DND-41 (cell line): ENCODE measurements at regions not wholly inside any gene's neighbourhood (a gene's known extent, or its start where the extent isn't known, plus 50 kb on each side); places are given as distances from the start of the nearest gene placed in this dataset.
A peak's percentile ranks its signal among the peaks of the same experiment; 100 is the strongest.
"Not testable (repeated sequence)": the region's sequence is repeated elsewhere in the genome, so short reads cannot be mapped to it uniquely, and the experiment has no call there.

Experiments
- ATAC-seq: fragments of 200-7000 bp; cut with Tn5 transposase; 3 replicates; pipeline ENCODE4 v1.9.1; 2021; ENCODE audit warnings: low read depth; ENCODE audit not compliant: insufficient read depth
- DNase-seq: peaks from one replicate; pipeline ENCODE4 v3.0.0-alpha.2; 2020
- H2AFZ ChIP-seq: 2 replicates; pipeline ENCODE4 v1.6.0; 2012; ENCODE audit warnings: low read depth, low read length
- H3K27ac ChIP-seq: 2 replicates; pipeline ENCODE4 v1.5.1; 2012; ENCODE audit warnings: low read length, inconsistent platforms
- H3K27me3 ChIP-seq: fragments of 200-600 bp; sonication (generic); 2 replicates; pipeline ENCODE4 v1.6.0; 2012; ENCODE audit warnings: low read length, mild to moderate bottlenecking, inconsistent platforms; ENCODE audit not compliant: insufficient read depth, poor library complexity
- H3K36me3 ChIP-seq: 2 replicates; pipeline ENCODE4 v1.5.1; 2012; ENCODE audit warnings: low read length, inconsistent platforms; ENCODE audit not compliant: insufficient read depth
- H3K4me1 ChIP-seq: 2 replicates; pipeline ENCODE4 v1.5.1; 2012; ENCODE audit warnings: mild to moderate bottlenecking, low read length; ENCODE audit not compliant: insufficient read depth
- H3K4me2 ChIP-seq: 2 replicates; pipeline ENCODE4 v1.6.0; 2012; ENCODE audit warnings: mild to moderate bottlenecking, moderate library complexity, low read length, inconsistent platforms; ENCODE audit not compliant: insufficient read depth
- H3K4me3 ChIP-seq, 2 experiments: fragments of 200-600 bp in 1 of 2; shearing (Covaris generic) in 1 of 2; 2 replicates each; pipeline ENCODE4 v1.5.1; 2012 to 2016; ENCODE audit warnings: inconsistent platforms in 2 of 2, low read length in 2 of 2, mild to moderate bottlenecking in 2 of 2, low read depth in 1 of 2, moderate library complexity in 1 of 2
- H3K79me2 ChIP-seq: 2 replicates; pipeline ENCODE4 v1.6.0; 2012; ENCODE audit warnings: low read length, inconsistent platforms; ENCODE audit not compliant: insufficient read depth
- H3K9ac ChIP-seq: 2 replicates; pipeline ENCODE4 v1.6.0; 2012; ENCODE audit warnings: low read depth, mild to moderate bottlenecking, inconsistent platforms, low read length, moderate library complexity
- H3K9me3 ChIP-seq: 2 replicates; pipeline ENCODE4 v1.5.1; 2012; ENCODE audit warnings: low read length, moderate library complexity, mild to moderate bottlenecking, inconsistent platforms; ENCODE audit not compliant: insufficient read depth, severe bottlenecking
- H4K20me1 ChIP-seq: 2 replicates; pipeline ENCODE4 v1.6.0; 2012; ENCODE audit warnings: low read length; ENCODE audit not compliant: insufficient read depth
- CTCF ChIP-seq: IDR thresholded peaks from 2 replicates; pipeline ENCODE4 v1.5.1; 2012; ENCODE audit warnings: borderline replicate concordance, low read length, moderate library complexity, mild to moderate bottlenecking; ENCODE audit not compliant: poor library complexity, severe bottlenecking; ENCODE audit errors: extremely low read depth
- EZH2 ChIP-seq: IDR thresholded peaks from 3 replicates; pipeline ENCODE4 v1.6.1; 2012; ENCODE audit warnings: borderline replicate concordance, low read depth, mild to moderate bottlenecking, moderate library complexity, low read length, inconsistent platforms; ENCODE audit not compliant: severe bottlenecking

GRCh38 chr3:145094355-145094941, 1066.5 kb downstream of the PLOD2 start:
- Histone ChIP-seq H3K36me3 (no peaks in the 10 kb centered on the region), H3K27ac (no peak overlapping the region), H3K4me3 (no peak overlapping the region), H3K27me3 (no peaks in the 10 kb centered on the region), H3K79me2 (no peaks in the 10 kb centered on the region), H3K4me2 (no peak overlapping the region), H3K9me3 (no peaks in the 10 kb centered on the region), H4K20me1 (no peaks in the 10 kb centered on the region), H3K4me1 (no peaks in the 10 kb centered on the region), H2AFZ (no peak overlapping the region), H3K9ac (no peak overlapping the region)
- DNase-seq: no peak
- no peak for TF ChIP-seq CTCF
- TF ChIP-seq EZH2: no peak
- ATAC-seq: peak; percentile 65; the same call in 2 of the 3 replicates

GRCh38 chr3:145111141-145111540, 1049.8 kb downstream of the PLOD2 start:
- not testable (repeated sequence) for H3K4me2 ChIP-seq, H2AFZ ChIP-seq, H3K9me3 ChIP-seq, H3K9ac ChIP-seq, H3K36me3 ChIP-seq, H3K4me3 ChIP-seq, ATAC-seq, H3K4me1 ChIP-seq, H3K27ac ChIP-seq, H3K79me2 ChIP-seq, H3K27me3 ChIP-seq, H4K20me1 ChIP-seq, DNase-seq

GRCh38 chr3:145116769-145117168, 1044.2 kb downstream of the PLOD2 start:
- ATAC-seq: no peak
- no peaks in the 10 kb centered on the region for H3K79me2 ChIP-seq
- H3K9ac ChIP-seq: no peak overlapping the region
- no peak overlapping the region for H3K4me2 ChIP-seq
- no peaks in the 10 kb centered on the region for H3K4me1 ChIP-seq
- H3K9me3 ChIP-seq: no peaks in the 10 kb centered on the region
- TF ChIP-seq EZH2 (no peak), CTCF (no peak)
- H3K27me3 ChIP-seq: no peaks in the 10 kb centered on the region
- H3K36me3 ChIP-seq: no peaks in the 10 kb centered on the region
- no peak for DNase-seq
- H2AFZ ChIP-seq: no peak overlapping the region
- H3K27ac ChIP-seq: no peak overlapping the region
- H3K4me3 ChIP-seq: no peak overlapping the region
- H4K20me1 ChIP-seq: no peaks in the 10 kb centered on the region

- H3K4me2 ChIP-seq: no peak overlapping the region
- no peaks in the 10 kb centered on the region for H3K4me1 ChIP-seq
- no peak overlapping the region for H2AFZ ChIP-seq
- H3K4me3 ChIP-seq: no peak overlapping the region
- TF ChIP-seq CTCF (no peak), EZH2 (no peak)
- H3K79me2 ChIP-seq: no peaks in the 10 kb centered on the region
- DNase-seq (no peak), ATAC-seq (no peak)
- H3K9ac ChIP-seq: no peak overlapping the region
- H3K27me3 ChIP-seq: no peaks in the 10 kb centered on the region
- H3K9me3 ChIP-seq: no peaks in the 10 kb centered on the region
- no peaks in the 10 kb centered on the region for H4K20me1 ChIP-seq
- H3K36me3 ChIP-seq: no peaks in the 10 kb centered on the region
- H3K27ac ChIP-seq: no peak overlapping the region
Observed at GRCh38 chr3:145118303-145118702, 1042.7 kb downstream of the PLOD2 start.
